ENCODE measurements at regions not wholly inside any gene's neighbourhood (a gene's known extent, or its start where the extent isn't known, plus 50 kb on each side); places are given as distances from the start of the nearest gene placed in this dataset.

GRCh38 chr9:1743121-1743960 lies 271.8 kb upstream of the SMARCA2 start:
- no peak overlapping the region for H3K4me3 ChIP-seq (replicated peaks in 1 of 2; ENCODE audit: low read depth in 1 of 2, low read length in 2 of 2)
- no peaks in the 10 kb centered on the region for H3K27me3 ChIP-seq (ENCODE audit: insufficient read depth, low read length)
- H3K36me3 ChIP-seq (ENCODE audit: control insufficient read depth in 1 of 2, insufficient read depth in 2 of 2, low read length in 2 of 2), result no peaks in the 10 kb centered on the region
- DNase-seq (ENCODE audit: low read depth, low spot score), result no peak
- ATAC-seq, result no peak
- no peak overlapping the region for H3K9ac ChIP-seq (ENCODE audit: low read length)
- H4K20me1 ChIP-seq (ENCODE audit: insufficient read depth), result no peaks in the 10 kb centered on the region
- no peaks in the 10 kb centered on the region for H3K9me2 ChIP-seq (ENCODE audit: insufficient read depth)
- intact Hi-C loops (cut with micrococcal nuclease), result no loop called here
- no peaks in the 10 kb centered on the region for H3K4me1 ChIP-seq (ENCODE audit: control insufficient read depth in 1 of 2, insufficient read depth in 2 of 2, low read length in 2 of 2)
- POLR2A ChIA-PET, result no interaction called here
- CTCF ChIA-PET, result no interaction called here
- TF ChIP-seq CBX3 (IDR thresholded peaks at IDR 0.05; ENCODE audit: low read depth), result no peak
- no peak for TF ChIP-seq EGR1 (IDR thresholded peaks at IDR 0.05; ENCODE audit: low read depth)
- TF ChIP-seq ATF3 (IDR thresholded peaks at IDR 0.05), result no peak
- TF ChIP-seq MAX (IDR thresholded peaks at IDR 0.05), result no peak
- no peak for TF ChIP-seq POLR2A (IDR thresholded peaks at IDR 0.05; ENCODE audit: borderline replicate concordance, extremely low read depth, insufficient read depth, insufficient read length)
- no peak for TF ChIP-seq SIN3A (IDR thresholded peaks at IDR 0.05; ENCODE audit: low read depth)
- no peak for TF ChIP-seq RAD21 (IDR thresholded peaks at IDR 0.05; ENCODE audit: low read depth)
- no peak for TF ChIP-seq EZH2phosphoT487 (IDR thresholded peaks at IDR 0.05; ENCODE audit: borderline replicate concordance)
- no peak for TF ChIP-seq SRF (IDR thresholded peaks at IDR 0.05; ENCODE audit: low read depth)
- no peak for TF ChIP-seq TCF7L2 (IDR thresholded peaks at IDR 0.05; ENCODE audit: borderline replicate concordance, extremely low read depth, insufficient read depth, insufficient read length)
- TF ChIP-seq ZBTB33 (IDR thresholded peaks at IDR 0.05; ENCODE audit: extremely low read depth, insufficient replicate concordance, low read length), result no peak
- no peak for TF ChIP-seq ZNF274 (IDR thresholded peaks at IDR 0.05; ENCODE audit: low read depth, low read length)
- TF ChIP-seq ZFX (IDR thresholded peaks at IDR 0.05), result no peak
- no peak for TF ChIP-seq YY1 (IDR thresholded peaks at IDR 0.05; ENCODE audit: extremely low read depth, insufficient replicate concordance, low read depth, low read length)
- TF ChIP-seq REST (IDR thresholded peaks at IDR 0.05; ENCODE audit: low read depth), result no peak
- TF ChIP-seq CEBPB (IDR thresholded peaks at IDR 0.05; ENCODE audit: low read depth), result no peak
- no peak for TF ChIP-seq ELF1 (IDR thresholded peaks at IDR 0.05; ENCODE audit: borderline replicate concordance, low read depth)
- H3K4me2 ChIP-seq (ENCODE audit: low read length), result no peak overlapping the region
- H3K79me2 ChIP-seq (ENCODE audit: insufficient read depth, low read length), result no peaks in the 10 kb centered on the region
- BruUV-seq (replicated peaks), result no TSS peak
- no peak overlapping the region for H2AFZ ChIP-seq (ENCODE audit: low read depth, low read length, poor library complexity, severe bottlenecking)
- H3K27ac ChIP-seq (ENCODE audit: low read depth, low read length), result no peak overlapping the region
- RAD21 ChIA-PET (ENCODE audit: low non-redundant PET in 1 of 2, low total read pairs in 2 of 2, uncharacterized antibody in 2 of 2, unreplicated experiment in 2 of 2), result no interaction called here
- peaks cover 0 to 3% of the 10 kb centered on the region in 2 experiments; a peak in 1 of 4 replicates for H3K9me3 ChIP-seq (ENCODE audit: control insufficient read depth in 1 of 2, insufficient read depth in 1 of 2, low read depth in 1 of 2, low read length in 2 of 2)

Measured in HCT116 (cell line).